ENCODE measurements at regions not wholly inside any gene's neighbourhood (a gene's known extent, or its start where the extent isn't known, plus 50 kb on each side); places are given as distances from the start of the nearest gene placed in this dataset.

- no peaks in the 10 kb centered on the region for H3K27me3 ChIP-seq
- no peak overlapping the region for H3K4me3 ChIP-seq
- H3K4me1 ChIP-seq (ENCODE audit: low read depth) = peaks cover 3% of the 10 kb centered on the region
- no peaks in the 10 kb centered on the region for H3K9me3 ChIP-seq (ENCODE audit: low read depth)
- TF ChIP-seq CTCF (IDR thresholded peaks at IDR 0.05; ENCODE audit: low read depth, low read length) = no peak
- H3K27ac ChIP-seq = no peak overlapping the region
- no peaks in the 10 kb centered on the region for H3K36me3 ChIP-seq
- no peak for DNase-seq (ENCODE audit: low read depth in 1 of 2, low spot score in 1 of 2)
These were observed 96.1 kb downstream of the MRPL36 start for GRCh38 chr5:1703352-1704050.

- no peaks in the 10 kb centered on the region for H3K36me3 ChIP-seq
- no peaks in the 10 kb centered on the region for H3K4me1 ChIP-seq (ENCODE audit: low read depth)
- no peak overlapping the region for H3K4me3 ChIP-seq
- DNase-seq (ENCODE audit: low read depth in 1 of 2, low spot score in 1 of 2) = no peak
- no peak overlapping the region for H3K27ac ChIP-seq
- H3K9me3 ChIP-seq (ENCODE audit: low read depth) = no peaks in the 10 kb centered on the region
- no peak for TF ChIP-seq CTCF (IDR thresholded peaks at IDR 0.05; ENCODE audit: low read depth, low read length)
- H3K27me3 ChIP-seq = no peaks in the 10 kb centered on the region
These were observed 97.3 kb downstream of the MRPL36 start for GRCh38 chr5:1702318-1702717.

GRCh38 chr5:1701884-1702283 is 97.8 kb downstream of the MRPL36 start:
- Histone ChIP-seq H3K9me3 (ENCODE audit: low read depth) (no peaks in the 10 kb centered on the region), H3K27me3 (no peaks in the 10 kb centered on the region), H3K27ac (no peak overlapping the region), H3K4me1 (ENCODE audit: low read depth) (no peaks in the 10 kb centered on the region), H3K36me3 (no peaks in the 10 kb centered on the region), H3K4me3 (no peak overlapping the region)
- DNase-seq (ENCODE audit: low read depth in 1 of 2, low spot score in 1 of 2) = no peak
- no peak for TF ChIP-seq CTCF (IDR thresholded peaks at IDR 0.05; ENCODE audit: low read depth, low read length)

GRCh38 chr5:1701216-1701864 is 98.3 kb downstream of the MRPL36 start:
- Histone ChIP-seq H3K4me3 (no peak overlapping the region), H3K9me3 (ENCODE audit: low read depth) (no peaks in the 10 kb centered on the region), H3K36me3 (no peaks in the 10 kb centered on the region), H3K27me3 (no peaks in the 10 kb centered on the region), H3K27ac (no peak overlapping the region), H3K4me1 (ENCODE audit: low read depth) (no peaks in the 10 kb centered on the region)
- DNase-seq (ENCODE audit: low read depth in 1 of 2, low spot score in 1 of 2) = no peak
- no peak for TF ChIP-seq CTCF (IDR thresholded peaks at IDR 0.05; ENCODE audit: low read depth, low read length)

- DNase-seq (ENCODE audit: low read depth in 1 of 2, low spot score in 1 of 2) = no peak
- no peak for TF ChIP-seq CTCF (IDR thresholded peaks at IDR 0.05; ENCODE audit: low read depth, low read length)
- no peak overlapping the region for H3K27ac ChIP-seq
These were observed 100.2 kb downstream of the MRPL36 start for GRCh38 chr5:1699394-1699793.

More at GRCh38 chr5:1699394-1699793, 100.2 kb downstream of the MRPL36 start:
- Histone ChIP-seq H3K9me3 (ENCODE audit: low read depth) (no peaks in the 10 kb centered on the region), H3K4me3 (no peak overlapping the region), H3K4me1 (ENCODE audit: low read depth) (no peaks in the 10 kb centered on the region), H3K36me3 (no peaks in the 10 kb centered on the region), H3K27me3 (no peaks in the 10 kb centered on the region)

All from cardiac muscle cell (in vitro differentiated cells and primary cell).